Neural cell (in vitro differentiated cells): ENCODE measurements at regions not wholly inside any gene's neighbourhood (a gene's known extent, or its start where the extent isn't known, plus 50 kb on each side); places are given as distances from the start of the nearest gene placed in this dataset.

Experiments
- H2AFZ ChIP-seq: fragments of 200-600, 300-800 bp; sonication (generic), shearing (Covaris generic); 2 replicates; pipeline ENCODE4 v1.6.0; 2014; ENCODE audit warnings: low read depth, mild to moderate bottlenecking, antibody characterized with exemption, low read length, moderate library complexity
- H3F3A ChIP-seq: fragments of 200-600 bp; shearing (Covaris generic); 2 replicates; pipeline ENCODE4 v1.6.1; 2016; ENCODE audit warnings: mild to moderate bottlenecking, moderate library complexity, mixed read lengths, antibody characterized with exemption, low read length; ENCODE audit not compliant: insufficient read depth, poor library complexity, severe bottlenecking
- H3K27ac ChIP-seq: fragments of 200-600, 300-800 bp; sonication (generic), shearing (Covaris generic); 2 replicates; pipeline ENCODE4 v1.5.1; 2014; ENCODE audit warnings: mild to moderate bottlenecking, low read length, moderate library complexity
- H3K27me3 ChIP-seq: fragments of 300-800, 200-600 bp; sonication (generic), shearing (Covaris generic); 2 replicates; pipeline ENCODE4 v1.6.0; 2014; ENCODE audit warnings: mild to moderate bottlenecking, low read depth, low read length, moderate library complexity; ENCODE audit not compliant: insufficient read depth
- H3K36me3 ChIP-seq: fragments of 300-800, 200-600 bp; sonication (generic), shearing (Covaris generic); 2 replicates; pipeline ENCODE4 v1.5.1; 2014; ENCODE audit warnings: mild to moderate bottlenecking, antibody characterized with exemption, low read length, moderate library complexity; ENCODE audit not compliant: insufficient read depth
- H3K4me2 ChIP-seq: fragments of 300-800, 200-600 bp; sonication (generic), shearing (Covaris generic); 2 replicates; pipeline ENCODE4 v1.6.0; 2014; ENCODE audit warnings: mild to moderate bottlenecking, low read length
- H3K4me3 ChIP-seq: fragments of 300-800, 200-600 bp; sonication (generic), shearing (Covaris generic); 2 replicates; pipeline ENCODE4 v1.5.1; 2014; ENCODE audit warnings: mild to moderate bottlenecking, low read length, moderate library complexity
- H3K79me2 ChIP-seq: fragments of 200-600 bp; shearing (Covaris generic); replicated peaks from 2 replicates; pipeline ENCODE4 v1.6.0; 2014; ENCODE audit warnings: mild to moderate bottlenecking, low read length, moderate library complexity; ENCODE audit not compliant: insufficient read depth
- H3K9ac ChIP-seq: fragments of 300-800, 200-600 bp; sonication (generic), shearing (Covaris generic); 2 replicates; pipeline ENCODE4 v1.6.1; 2016; ENCODE audit warnings: mild to moderate bottlenecking, low read length, mixed read lengths
- H3K9me2 ChIP-seq: fragments of 200-600 bp; shearing (Covaris generic); 2 replicates; pipeline ENCODE4 v1.6.1; 2016; ENCODE audit warnings: mild to moderate bottlenecking, low read length, mixed read lengths; ENCODE audit not compliant: insufficient read depth
- H3K9me3 ChIP-seq: fragments of 200-600, 300-800 bp; sonication (generic), shearing (Covaris generic); 2 replicates; pipeline ENCODE4 v1.6.1; 2016; ENCODE audit warnings: mild to moderate bottlenecking, mixed run types, low read length, moderate library complexity, mixed read lengths
- H4K20me1 ChIP-seq: fragments of 200-600 bp; shearing (Covaris generic); 2 replicates; pipeline ENCODE4 v1.6.1; 2016; ENCODE audit warnings: mild to moderate bottlenecking, mixed run types; ENCODE audit not compliant: insufficient read depth
- EP300 ChIP-seq: fragments of 450-650 bp; conservative IDR thresholded peaks from 2 replicates; pipeline ENCODE4 v1.6.1; 2014; ENCODE audit warnings: antibody characterized with exemption, mild to moderate bottlenecking, moderate library complexity; ENCODE audit not compliant: poor library complexity, severe bottlenecking
- EZH2 ChIP-seq: fragments of 200-600, 300-800 bp; shearing (Covaris generic), sonication (generic); IDR thresholded peaks from 2 replicates; pipeline ENCODE4 v1.6.1; 2014; ENCODE audit warnings: antibody characterized with exemption, low read length, borderline replicate concordance, mild to moderate bottlenecking; ENCODE audit not compliant: insufficient read depth, poor library complexity, severe bottlenecking
- MXI1 ChIP-seq: fragments of 450-650 bp; conservative IDR thresholded peaks from 2 replicates; pipeline ENCODE4 v1.6.1; 2014; ENCODE audit warnings: antibody characterized with exemption, mild to moderate bottlenecking; ENCODE audit not compliant: poor library complexity, severe bottlenecking
- POLR2AphosphoS5 ChIP-seq: IDR thresholded peaks from 2 replicates; pipeline ENCODE4 v1.6.1; 2012
- RAD21 ChIP-seq: fragments of 450-650 bp; conservative IDR thresholded peaks from 2 replicates; pipeline ENCODE4 v1.6.1; 2014; ENCODE audit warnings: antibody characterized with exemption, mild to moderate bottlenecking, moderate library complexity
- SMC3 ChIP-seq: fragments of 450-650 bp; conservative IDR thresholded peaks from 2 replicates; pipeline ENCODE4 v1.6.1; 2014; ENCODE audit warnings: antibody characterized with exemption, mild to moderate bottlenecking, moderate library complexity; ENCODE audit not compliant: poor library complexity
- TAF1 ChIP-seq: IDR thresholded peaks from 2 replicates; pipeline ENCODE4 v1.6.1; 2012; ENCODE audit warnings: low read depth
- TF ChIP-seq, protein P1 (sequence below): fragments of 450-650 bp; IDR thresholded peaks from 2 replicates; pipeline ENCODE4 v1.5.1; 2014; ENCODE audit warnings: antibody characterized with exemption, mild to moderate bottlenecking, moderate library complexity; ENCODE audit not compliant: poor library complexity, severe bottlenecking
- TF ChIP-seq, protein P2 (sequence below): IDR thresholded peaks from 2 replicates; pipeline ENCODE4 v1.6.1; 2012; ENCODE audit warnings: borderline replicate concordance

DNA sequence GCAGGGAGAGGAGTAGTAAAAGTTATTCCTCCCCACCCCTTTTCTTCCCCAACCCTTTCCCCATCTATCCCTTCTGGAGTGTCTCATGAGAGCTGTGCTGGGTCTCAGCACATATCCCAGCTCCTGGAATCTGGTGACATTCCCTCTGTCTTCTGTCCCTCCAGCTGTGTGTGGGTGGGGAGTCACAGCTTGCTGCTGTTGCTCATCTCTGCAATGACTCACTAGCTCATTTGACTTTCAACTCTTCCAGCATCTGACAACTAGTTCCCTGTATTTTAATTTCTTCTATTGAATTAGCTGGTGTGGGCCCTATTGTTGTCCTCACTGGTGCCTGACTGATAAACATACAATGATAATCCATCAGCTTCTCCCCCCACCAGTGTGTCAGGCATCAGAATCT lies 198.9 kb upstream of the AUTS2 start:
- Histone ChIP-seq H4K20me1 (no peaks in the 10 kb centered on the region), H3K4me2 (no peak overlapping the region), H3K27ac (no peak overlapping the region)

DNA sequence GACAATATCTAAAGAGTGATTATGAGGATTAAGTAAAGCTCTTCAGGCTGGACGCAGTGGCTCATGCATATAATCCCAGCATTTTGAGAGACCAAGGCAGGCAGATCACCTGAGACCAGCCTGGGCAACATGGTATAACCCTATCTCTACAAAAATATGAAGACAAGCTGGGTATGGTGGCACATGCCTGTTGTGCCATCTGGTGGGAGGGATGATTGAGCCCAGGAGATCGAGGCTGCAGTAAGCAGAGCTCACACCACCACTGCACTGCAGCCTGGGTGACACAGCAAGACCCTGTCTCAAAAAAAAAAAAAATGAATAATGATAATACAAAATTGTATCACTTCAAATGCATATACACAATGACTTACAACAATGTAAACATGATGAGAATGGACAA lies 195.6 kb upstream of the AUTS2 start:
- Histone ChIP-seq H3K9me2 (no peaks in the 10 kb centered on the region), H3K9ac (no peak overlapping the region), H4K20me1 (no peaks in the 10 kb centered on the region), H3K27ac (no peak overlapping the region), H3K27me3 (no peaks in the 10 kb centered on the region), H2AFZ (no peak overlapping the region), H3K9me3 (no peaks in the 10 kb centered on the region), H3K4me3 (no peak overlapping the region), H3F3A (no peaks in the 10 kb centered on the region), H3K4me2 (no peak overlapping the region), H3K79me2 (no peaks in the 10 kb centered on the region), H3K36me3 (no peaks in the 10 kb centered on the region)
- no peak for TF ChIP-seq EP300
- no peak for TF ChIP-seq TAF1
- no peak for TF ChIP-seq POLR2AphosphoS5
- no peak for TF ChIP-seq EZH2
- TF ChIP-seq, protein P1, sequence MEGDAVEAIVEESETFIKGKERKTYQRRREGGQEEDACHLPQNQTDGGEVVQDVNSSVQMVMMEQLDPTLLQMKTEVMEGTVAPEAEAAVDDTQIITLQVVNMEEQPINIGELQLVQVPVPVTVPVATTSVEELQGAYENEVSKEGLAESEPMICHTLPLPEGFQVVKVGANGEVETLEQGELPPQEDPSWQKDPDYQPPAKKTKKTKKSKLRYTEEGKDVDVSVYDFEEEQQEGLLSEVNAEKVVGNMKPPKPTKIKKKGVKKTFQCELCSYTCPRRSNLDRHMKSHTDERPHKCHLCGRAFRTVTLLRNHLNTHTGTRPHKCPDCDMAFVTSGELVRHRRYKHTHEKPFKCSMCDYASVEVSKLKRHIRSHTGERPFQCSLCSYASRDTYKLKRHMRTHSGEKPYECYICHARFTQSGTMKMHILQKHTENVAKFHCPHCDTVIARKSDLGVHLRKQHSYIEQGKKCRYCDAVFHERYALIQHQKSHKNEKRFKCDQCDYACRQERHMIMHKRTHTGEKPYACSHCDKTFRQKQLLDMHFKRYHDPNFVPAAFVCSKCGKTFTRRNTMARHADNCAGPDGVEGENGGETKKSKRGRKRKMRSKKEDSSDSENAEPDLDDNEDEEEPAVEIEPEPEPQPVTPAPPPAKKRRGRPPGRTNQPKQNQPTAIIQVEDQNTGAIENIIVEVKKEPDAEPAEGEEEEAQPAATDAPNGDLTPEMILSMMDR: no peak
- no peak for TF ChIP-seq MXI1
- no peak for TF ChIP-seq RAD21
- TF ChIP-seq, protein P2, sequence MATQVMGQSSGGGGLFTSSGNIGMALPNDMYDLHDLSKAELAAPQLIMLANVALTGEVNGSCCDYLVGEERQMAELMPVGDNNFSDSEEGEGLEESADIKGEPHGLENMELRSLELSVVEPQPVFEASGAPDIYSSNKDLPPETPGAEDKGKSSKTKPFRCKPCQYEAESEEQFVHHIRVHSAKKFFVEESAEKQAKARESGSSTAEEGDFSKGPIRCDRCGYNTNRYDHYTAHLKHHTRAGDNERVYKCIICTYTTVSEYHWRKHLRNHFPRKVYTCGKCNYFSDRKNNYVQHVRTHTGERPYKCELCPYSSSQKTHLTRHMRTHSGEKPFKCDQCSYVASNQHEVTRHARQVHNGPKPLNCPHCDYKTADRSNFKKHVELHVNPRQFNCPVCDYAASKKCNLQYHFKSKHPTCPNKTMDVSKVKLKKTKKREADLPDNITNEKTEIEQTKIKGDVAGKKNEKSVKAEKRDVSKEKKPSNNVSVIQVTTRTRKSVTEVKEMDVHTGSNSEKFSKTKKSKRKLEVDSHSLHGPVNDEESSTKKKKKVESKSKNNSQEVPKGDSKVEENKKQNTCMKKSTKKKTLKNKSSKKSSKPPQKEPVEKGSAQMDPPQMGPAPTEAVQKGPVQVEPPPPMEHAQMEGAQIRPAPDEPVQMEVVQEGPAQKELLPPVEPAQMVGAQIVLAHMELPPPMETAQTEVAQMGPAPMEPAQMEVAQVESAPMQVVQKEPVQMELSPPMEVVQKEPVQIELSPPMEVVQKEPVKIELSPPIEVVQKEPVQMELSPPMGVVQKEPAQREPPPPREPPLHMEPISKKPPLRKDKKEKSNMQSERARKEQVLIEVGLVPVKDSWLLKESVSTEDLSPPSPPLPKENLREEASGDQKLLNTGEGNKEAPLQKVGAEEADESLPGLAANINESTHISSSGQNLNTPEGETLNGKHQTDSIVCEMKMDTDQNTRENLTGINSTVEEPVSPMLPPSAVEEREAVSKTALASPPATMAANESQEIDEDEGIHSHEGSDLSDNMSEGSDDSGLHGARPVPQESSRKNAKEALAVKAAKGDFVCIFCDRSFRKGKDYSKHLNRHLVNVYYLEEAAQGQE: no peak
- no peak for TF ChIP-seq SMC3

More for the DNA sequence above, 198.9 kb upstream of the AUTS2 start:
- H3K9me3 ChIP-seq: no peaks in the 10 kb centered on the region
- H2AFZ ChIP-seq: no peak overlapping the region
- no peak for TF ChIP-seq EP300
- TF ChIP-seq, protein P1: no peak
- no peak for TF ChIP-seq EZH2
- TF ChIP-seq, protein P2: no peak
- no peak for TF ChIP-seq TAF1
- H3K36me3 ChIP-seq: no peaks in the 10 kb centered on the region
- no peaks in the 10 kb centered on the region for H3K9me2 ChIP-seq
- H3K79me2 ChIP-seq: no peaks in the 10 kb centered on the region
- no peaks in the 10 kb centered on the region for H3K27me3 ChIP-seq
- H3K4me3 ChIP-seq: no peak overlapping the region
- no peaks in the 10 kb centered on the region for H3F3A ChIP-seq
- H3K9ac ChIP-seq: no peak overlapping the region
